ENCODE measurements at regions not wholly inside any gene's neighbourhood (a gene's known extent, or its start where the extent isn't known, plus 50 kb on each side); places are given as distances from the start of the nearest gene placed in this dataset.
"Not testable (repeated sequence)": the region's sequence is repeated elsewhere in the genome, so short reads cannot be mapped to it uniquely, and the experiment has no call there.

DNA sequence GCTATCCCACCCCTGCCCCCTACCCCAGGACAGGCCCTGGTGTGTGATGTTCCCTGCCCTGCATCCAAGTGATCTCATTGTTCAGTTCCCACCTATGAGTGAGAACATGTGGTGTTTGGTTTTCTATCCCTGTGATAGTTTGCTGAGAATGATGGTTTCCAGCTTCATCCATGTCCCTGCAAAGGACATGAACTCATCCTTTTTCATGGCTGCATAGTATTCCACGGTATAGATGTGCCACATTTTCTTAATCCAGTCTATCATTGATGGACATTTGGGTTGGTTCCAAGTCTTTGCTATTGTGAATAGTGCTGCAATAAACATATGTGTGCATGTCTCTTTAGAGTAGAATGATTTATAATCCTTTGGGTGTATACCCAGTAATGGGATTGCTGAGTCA, 326.9 kb upstream of the SPAG17 start:
- TF ChIP-seq, protein P1, sequence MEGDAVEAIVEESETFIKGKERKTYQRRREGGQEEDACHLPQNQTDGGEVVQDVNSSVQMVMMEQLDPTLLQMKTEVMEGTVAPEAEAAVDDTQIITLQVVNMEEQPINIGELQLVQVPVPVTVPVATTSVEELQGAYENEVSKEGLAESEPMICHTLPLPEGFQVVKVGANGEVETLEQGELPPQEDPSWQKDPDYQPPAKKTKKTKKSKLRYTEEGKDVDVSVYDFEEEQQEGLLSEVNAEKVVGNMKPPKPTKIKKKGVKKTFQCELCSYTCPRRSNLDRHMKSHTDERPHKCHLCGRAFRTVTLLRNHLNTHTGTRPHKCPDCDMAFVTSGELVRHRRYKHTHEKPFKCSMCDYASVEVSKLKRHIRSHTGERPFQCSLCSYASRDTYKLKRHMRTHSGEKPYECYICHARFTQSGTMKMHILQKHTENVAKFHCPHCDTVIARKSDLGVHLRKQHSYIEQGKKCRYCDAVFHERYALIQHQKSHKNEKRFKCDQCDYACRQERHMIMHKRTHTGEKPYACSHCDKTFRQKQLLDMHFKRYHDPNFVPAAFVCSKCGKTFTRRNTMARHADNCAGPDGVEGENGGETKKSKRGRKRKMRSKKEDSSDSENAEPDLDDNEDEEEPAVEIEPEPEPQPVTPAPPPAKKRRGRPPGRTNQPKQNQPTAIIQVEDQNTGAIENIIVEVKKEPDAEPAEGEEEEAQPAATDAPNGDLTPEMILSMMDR (conservative IDR thresholded peaks at IDR 0.05; ENCODE audit: low read length): not testable (repeated sequence)
- not testable (repeated sequence) for TF ChIP-seq EZH2phosphoT487 (IDR thresholded peaks at IDR 0.05; ENCODE audit: borderline replicate concordance, low read depth, low read length)

All from OCI-LY7 (cell line).